ENCODE measurements at regions not wholly inside any gene's neighbourhood (a gene's known extent, or its start where the extent isn't known, plus 50 kb on each side); places are given as distances from the start of the nearest gene placed in this dataset.

DNA sequence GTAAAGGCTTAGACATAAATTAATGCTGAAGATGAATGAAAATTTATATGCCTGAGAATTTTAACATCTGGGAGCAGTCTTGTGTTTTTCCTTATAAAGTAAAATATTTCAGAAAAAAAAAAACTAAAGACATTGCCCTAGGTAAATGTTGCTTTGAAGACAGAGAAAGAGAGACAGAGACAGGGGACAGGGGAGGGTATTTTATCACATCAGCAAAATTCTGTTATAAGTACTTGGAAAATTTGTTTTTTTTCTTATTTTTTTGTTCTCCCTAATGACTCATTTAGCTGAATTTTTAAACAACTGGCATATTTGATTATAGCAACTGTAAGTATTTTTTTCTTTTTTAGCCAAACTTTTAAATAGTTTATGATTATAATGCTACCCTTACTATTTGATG is 1540.6 kb upstream of the GBE1 start:
- no peak for DNase-seq (ENCODE audit: low spot score in 2 of 2)
- no peaks in the 10 kb centered on the region for H3K36me3 Mint-ChIP-seq
- H3K9me3 Mint-ChIP-seq = peaks cover 6 to 8% of the 10 kb centered on the region in 2 donors
- no peak overlapping the region for H3K27ac Mint-ChIP-seq
- no peak for ATAC-seq

DNA sequence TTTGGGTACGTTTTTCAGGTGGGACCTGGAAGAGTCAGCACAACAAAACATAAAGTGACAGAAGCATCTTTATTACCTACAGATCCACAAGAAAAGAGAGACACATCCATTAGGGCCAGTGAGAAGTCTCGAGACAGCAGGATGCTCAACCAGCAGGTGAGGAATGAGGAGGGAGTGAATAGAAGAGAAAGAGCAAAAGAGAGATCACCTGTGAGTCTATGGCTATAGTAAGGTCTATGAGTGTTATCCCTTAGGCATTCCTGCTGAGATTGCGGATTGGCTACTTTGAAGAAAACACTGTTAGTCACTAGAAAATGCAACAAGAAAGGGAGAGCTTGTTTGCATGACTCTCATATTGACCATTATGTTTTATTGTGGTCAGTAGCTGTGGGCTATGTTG is 1556.2 kb upstream of the GBE1 start:
- no peak for DNase-seq (ENCODE audit: low spot score in 2 of 2)
- H3K27ac Mint-ChIP-seq = no peak overlapping the region
- H3K9me3 Mint-ChIP-seq = peaks cover 17 to 20% of the 10 kb centered on the region in 2 donors
- ATAC-seq = no peak
- no peaks in the 10 kb centered on the region for H3K36me3 Mint-ChIP-seq

DNA sequence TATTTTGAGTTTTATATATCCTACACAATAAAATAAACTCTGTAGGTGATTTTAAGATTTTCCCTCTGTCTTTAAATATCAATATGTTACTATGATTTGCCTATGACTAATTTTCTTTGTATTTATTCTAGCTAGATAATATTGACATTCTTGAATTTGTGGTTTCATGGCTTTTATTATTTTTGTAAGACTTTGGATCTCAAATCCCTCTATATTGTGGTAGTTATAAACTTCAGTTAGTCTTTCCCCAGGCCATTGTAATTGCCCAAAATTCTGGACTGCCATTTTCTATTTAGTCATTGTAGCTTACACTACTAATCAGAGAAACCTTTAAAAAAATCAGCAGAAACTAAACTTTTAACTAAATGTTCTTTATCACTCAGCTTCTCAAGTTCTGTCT is 1559.3 kb upstream of the GBE1 start:
- ATAC-seq = no peak
- no peaks in the 10 kb centered on the region for H3K36me3 Mint-ChIP-seq
- H3K9me3 Mint-ChIP-seq = peaks cover 28% of the 10 kb centered on the region in 2 donors
- DNase-seq (ENCODE audit: low spot score in 2 of 2) = no peak
- H3K27ac Mint-ChIP-seq = no peak overlapping the region

DNA sequence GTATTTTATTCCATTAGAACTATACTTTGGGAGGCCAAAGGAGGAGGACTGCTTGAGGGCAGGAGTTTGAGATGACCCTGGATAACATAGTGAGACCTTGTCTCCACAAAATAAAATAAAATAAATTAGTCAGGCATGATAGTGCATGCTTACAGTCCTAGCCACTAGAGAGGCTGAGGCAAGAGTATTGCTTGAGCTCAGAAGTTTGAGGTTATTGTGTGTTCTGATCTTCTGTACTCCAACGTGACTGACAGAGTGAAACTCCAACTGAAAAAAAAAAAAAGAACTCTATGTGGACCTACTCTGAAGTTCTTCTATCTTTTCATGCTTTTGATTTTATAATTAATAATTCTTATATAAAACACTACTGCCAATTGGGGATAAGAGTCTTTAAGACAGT is 1560.0 kb upstream of the GBE1 start:
- ATAC-seq (no peak), DNase-seq (ENCODE audit: low spot score in 2 of 2) (no peak)
- H3K27ac Mint-ChIP-seq = no peak overlapping the region
- peaks cover 30 to 31% of the 10 kb centered on the region in 2 donors for H3K9me3 Mint-ChIP-seq
- no peaks in the 10 kb centered on the region for H3K36me3 Mint-ChIP-seq

DNA sequence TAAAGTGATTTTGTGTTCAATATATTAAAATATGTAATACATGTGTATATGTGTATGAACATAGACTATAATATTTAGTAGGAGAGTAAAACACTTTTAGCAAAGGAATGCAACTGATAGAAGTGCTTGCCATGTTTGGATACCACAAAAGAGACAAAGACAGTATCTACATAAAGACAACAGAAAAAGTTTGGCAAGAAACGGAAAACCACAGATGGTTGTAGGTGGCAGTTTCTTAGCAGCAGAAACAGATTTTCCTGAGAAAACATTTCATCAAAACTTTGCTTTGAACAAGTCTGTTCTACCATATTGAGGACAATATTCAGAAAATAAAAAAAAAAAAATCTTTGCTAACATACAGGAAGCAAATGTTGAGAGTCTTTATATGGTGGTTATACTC is 1560.4 kb upstream of the GBE1 start:
- ATAC-seq = no peak
- Mint-ChIP-seq H3K9me3 (peaks cover 30 to 31% of the 10 kb centered on the region in 2 donors), H3K27ac (no peak overlapping the region), H3K36me3 (no peaks in the 10 kb centered on the region)
- DNase-seq (ENCODE audit: low spot score in 2 of 2) = no peak

DNA sequence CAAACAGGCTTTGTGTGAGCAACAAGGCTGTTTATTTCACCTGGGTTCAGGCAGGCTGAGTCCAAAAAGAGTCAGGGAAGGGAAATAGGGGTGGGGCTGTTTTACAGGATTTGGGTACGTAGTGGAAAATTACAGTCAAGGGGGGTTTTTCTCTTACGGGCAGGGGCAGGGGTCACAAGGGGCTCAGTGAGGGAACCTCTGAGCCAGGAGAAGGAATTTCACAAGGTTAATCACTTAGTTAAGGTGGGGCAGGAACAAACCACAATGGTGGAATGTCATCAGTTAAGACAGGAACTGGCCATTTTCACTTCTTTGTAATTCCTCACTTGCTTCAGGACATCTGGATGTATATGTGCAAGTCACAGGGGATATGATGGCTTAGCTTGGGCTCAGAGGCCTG is 1592.8 kb upstream of the GBE1 start:
- DNase-seq (ENCODE audit: low spot score in 2 of 2) = no peak
- H3K36me3 Mint-ChIP-seq = no peaks in the 10 kb centered on the region
- no peak for ATAC-seq
- no peak overlapping the region for H3K27ac Mint-ChIP-seq
- H3K9me3 Mint-ChIP-seq = peaks cover 25 to 32% of the 10 kb centered on the region in 2 donors

DNA sequence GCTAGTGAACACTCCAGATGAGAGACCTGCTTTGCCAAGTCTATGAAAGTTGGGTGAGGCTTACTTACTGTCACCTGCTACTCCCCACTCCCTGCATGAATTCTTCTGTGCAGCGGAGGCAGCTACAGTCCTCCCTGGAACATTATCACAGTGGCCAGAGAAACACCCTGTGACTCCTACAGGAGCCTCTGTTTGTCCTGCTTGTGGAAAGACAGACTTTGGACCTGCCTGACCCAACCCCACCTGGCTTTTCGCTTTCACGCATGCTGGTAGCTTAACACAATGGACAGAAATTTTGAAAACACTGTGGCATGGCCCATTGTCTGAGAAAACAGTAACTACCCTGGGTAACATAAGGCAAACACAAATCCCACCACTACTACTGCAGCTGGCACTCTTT is 1565.5 kb upstream of the CADM2 start:
- DNase-seq (ENCODE audit: low spot score in 2 of 2) (no peak), ATAC-seq (no peak)
- Mint-ChIP-seq H3K9me3 (peaks cover 15 to 27% of the 10 kb centered on the region in 2 donors), H3K36me3 (no peaks in the 10 kb centered on the region), H3K27ac (no peak overlapping the region)

DNA sequence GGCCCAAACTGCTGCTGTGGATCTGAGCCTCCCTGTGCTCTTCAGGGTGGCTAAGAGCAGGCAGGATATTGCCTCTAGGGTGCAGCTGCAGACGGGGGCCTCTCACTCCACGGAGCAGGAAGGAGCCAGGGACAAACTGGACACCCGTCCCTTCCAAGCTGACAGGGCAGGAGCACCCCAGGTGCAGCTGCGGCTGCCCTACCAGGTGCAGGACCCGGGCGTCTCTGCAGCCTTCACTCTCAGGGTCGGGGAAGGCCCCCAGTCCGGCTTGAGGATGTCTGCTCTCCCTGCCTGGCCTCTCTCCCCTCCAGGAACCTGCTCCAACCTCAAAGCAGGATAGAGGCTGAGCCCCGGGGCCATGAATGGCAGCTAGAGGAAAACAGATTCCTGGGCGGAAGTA is 1554.9 kb upstream of the CADM2 start:
- Mint-ChIP-seq H3K9me3 (peaks cover 5 to 17% of the 10 kb centered on the region in 2 donors), H3K36me3 (peaks cover 0 to 4% of the 10 kb centered on the region in 2 donors), H3K27ac (no peak overlapping the region)
- DNase-seq (ENCODE audit: low spot score in 2 of 2) = no peak
- ATAC-seq = no peak

DNA sequence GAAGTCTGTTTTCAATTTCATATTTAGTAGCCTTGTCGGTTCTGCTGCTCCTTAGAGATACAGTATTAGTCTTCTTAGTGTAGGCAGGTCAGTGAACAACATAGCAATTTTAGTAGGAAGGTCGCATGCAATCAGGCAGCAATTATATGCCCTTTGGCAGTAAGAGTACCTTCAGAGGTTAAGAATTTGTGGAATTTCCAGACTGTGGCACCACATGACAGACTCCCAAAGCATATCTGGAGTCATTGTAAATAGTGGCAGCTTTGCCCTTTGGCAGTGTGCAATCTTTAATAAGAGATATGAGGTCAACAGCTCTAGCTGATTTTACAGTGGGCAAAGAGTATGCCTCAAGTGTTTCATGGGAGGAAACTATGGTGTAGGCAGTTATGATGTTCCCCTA is 1532.5 kb upstream of the CADM2 start:
- ATAC-seq (no peak), DNase-seq (ENCODE audit: low spot score in 2 of 2) (no peak)
- Mint-ChIP-seq H3K36me3 (no peaks in the 10 kb centered on the region), H3K27ac (no peak overlapping the region), H3K9me3 (peaks cover 22 to 30% of the 10 kb centered on the region in 2 donors)

DNA sequence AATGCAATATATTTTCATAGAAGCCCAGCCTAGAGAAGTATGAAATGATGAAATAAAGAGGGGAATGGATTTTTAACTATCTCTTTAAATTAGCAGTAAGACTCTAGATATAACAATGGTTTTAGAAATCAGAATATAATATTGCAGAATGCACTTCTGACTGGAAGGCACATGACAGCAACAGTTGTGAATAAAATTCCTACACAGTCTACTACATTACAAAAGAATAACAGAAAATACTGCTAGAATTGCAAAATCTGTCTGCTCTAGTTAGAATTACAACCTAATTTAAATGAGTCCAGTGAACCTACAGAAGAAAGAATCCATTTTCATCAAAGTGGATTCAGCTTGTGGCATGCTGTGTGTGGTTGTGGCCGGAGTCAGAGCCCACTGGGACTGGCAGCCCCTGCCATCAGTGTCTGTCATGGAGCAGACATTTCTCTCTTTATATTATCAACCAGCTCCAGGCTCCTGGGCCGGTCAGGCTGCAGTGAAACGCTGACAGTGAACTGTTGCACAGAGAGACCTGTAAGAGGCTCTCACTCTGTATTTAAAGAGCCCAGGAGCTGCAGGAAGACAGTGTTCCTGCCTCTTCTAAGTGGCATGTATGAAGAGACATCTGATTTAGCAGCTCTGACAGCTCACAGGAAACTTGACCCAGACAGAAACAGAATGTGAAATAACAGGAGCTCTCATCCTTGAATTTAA is 1523.8 kb upstream of the CADM2 start:
- no peaks in the 10 kb centered on the region for H3K36me3 Mint-ChIP-seq

DNA sequence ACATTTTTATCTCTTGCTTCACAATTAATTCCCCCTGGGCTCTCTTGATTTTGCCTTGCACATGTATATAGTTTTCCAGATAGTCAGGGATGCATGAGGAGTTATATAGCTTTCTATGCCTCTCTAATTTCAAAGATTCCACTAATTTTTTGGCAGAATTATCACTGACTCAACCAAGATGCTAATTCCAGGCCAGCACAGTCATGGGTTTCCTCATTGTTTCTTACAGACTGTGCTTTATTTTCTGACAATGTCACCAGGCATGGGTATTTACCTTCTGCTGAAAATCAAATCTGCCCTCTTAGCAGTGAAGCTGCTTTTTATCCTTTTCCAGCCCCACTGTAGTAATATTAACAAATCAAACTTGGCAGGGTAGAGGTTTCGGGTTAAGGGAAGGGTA is 1520.6 kb upstream of the CADM2 start:
- ATAC-seq (no peak), DNase-seq (ENCODE audit: low spot score in 2 of 2) (no peak)
- H3K9me3 Mint-ChIP-seq = peaks cover 9 to 21% of the 10 kb centered on the region in 2 donors
- H3K27ac Mint-ChIP-seq = no peak overlapping the region
- no peaks in the 10 kb centered on the region for H3K36me3 Mint-ChIP-seq

More for the DNA sequence above, 1523.8 kb upstream of the CADM2 start:
- peaks cover 6 to 9% of the 10 kb centered on the region in 2 donors for H3K9me3 Mint-ChIP-seq
- ATAC-seq (no peak), DNase-seq (ENCODE audit: low spot score in 2 of 2) (no peak)
- no peak overlapping the region for H3K27ac Mint-ChIP-seq

DNA sequence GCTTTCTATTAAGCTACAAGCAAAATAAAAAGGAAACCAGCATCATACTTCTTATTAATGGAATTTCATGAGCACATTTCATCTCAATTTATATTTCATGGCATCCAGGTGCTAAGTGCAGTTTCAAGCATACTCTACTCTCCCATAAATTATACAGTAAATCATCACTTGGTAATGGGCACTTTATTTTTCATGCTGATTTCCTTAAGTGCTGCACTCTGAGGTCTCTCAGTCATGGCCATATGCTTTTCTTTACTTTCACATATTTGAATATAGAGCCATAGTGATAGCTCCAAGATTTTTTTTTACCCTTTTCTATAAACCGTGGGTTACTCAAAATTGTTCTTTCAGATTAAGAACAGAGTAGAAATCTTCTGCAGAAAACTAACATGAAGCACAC is 1505.7 kb upstream of the CADM2 start:
- Mint-ChIP-seq H3K9me3 (peaks cover 13 to 27% of the 10 kb centered on the region in 2 donors), H3K27ac (no peak overlapping the region)

DNA sequence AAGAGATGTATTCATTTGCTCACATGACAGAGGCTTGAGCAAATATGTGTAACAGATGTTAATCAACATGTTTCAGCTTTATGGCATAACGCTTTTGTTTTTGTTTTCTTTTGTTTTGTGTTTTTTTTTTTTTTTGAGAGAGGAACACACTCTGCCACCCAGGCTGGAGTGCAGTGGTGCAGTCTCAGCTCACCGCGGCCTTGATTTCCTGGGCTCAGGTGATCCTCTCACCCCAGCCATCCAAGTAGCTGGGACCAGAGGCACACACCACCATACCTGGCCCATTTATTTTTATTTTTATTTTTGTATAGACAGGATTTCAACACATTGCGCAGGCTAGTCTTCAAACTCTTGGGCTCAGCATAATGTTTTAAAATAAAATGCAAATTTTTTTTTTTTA is 1504.4 kb upstream of the CADM2 start:
- no peak overlapping the region for H3K27ac Mint-ChIP-seq
- DNase-seq (ENCODE audit: low spot score in 2 of 2) = no peak
- H3K36me3 Mint-ChIP-seq = no peaks in the 10 kb centered on the region
- ATAC-seq = no peak
- H3K9me3 Mint-ChIP-seq = peaks cover 13 to 27% of the 10 kb centered on the region in 2 donors

More for the DNA sequence above, 1505.7 kb upstream of the CADM2 start:
- H3K36me3 Mint-ChIP-seq = no peaks in the 10 kb centered on the region
- DNase-seq (ENCODE audit: low spot score in 2 of 2) = no peak
- no peak for ATAC-seq

DNA sequence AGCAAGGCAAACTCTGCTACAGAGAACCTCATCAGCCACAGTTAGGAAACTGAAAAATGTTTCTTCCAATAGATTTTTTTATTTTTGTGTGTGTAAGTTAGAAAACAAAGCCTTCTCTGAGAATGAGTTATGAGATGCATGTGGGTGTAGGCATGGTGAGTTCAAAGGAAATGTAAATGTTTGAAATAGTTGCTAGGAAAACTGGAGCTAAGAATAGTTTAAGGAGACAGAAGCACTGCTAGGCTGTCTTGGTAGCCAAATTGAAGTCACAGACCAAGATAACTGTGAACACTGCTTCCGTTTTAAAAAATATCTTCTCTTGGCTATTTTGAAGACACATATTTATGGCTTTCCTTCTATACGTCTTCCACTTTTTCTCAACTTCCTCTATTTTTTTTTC is 1501.2 kb upstream of the CADM2 start:
- DNase-seq (ENCODE audit: low spot score in 2 of 2) (no peak), ATAC-seq (no peak)
- H3K9me3 Mint-ChIP-seq = peaks cover 11% of the 10 kb centered on the region in 2 donors
- H3K27ac Mint-ChIP-seq = no peak overlapping the region
- H3K36me3 Mint-ChIP-seq = no peaks in the 10 kb centered on the region

DNA sequence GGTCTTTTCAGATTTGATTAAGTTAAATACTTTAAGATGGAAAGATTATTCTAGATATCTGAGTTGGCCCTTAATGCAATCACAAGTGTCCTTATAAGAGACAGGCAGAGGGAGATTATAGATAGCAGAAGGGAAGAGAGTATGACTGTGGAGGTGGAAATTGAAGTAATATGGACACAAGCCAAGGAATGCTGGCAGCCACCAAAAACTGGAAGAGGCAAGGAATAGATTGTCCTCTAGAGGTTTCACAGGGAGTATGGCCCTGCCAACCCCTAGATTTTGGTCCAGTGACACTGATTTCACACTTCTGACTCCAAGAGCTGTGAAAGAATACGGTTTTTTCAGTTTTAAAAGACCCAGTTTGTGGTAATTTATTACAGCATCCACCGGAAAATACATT is 1498.7 kb upstream of the CADM2 start:
- Mint-ChIP-seq H3K36me3 (no peaks in the 10 kb centered on the region), H3K27ac (no peak overlapping the region), H3K9me3 (peaks cover 8% of the 10 kb centered on the region in 2 donors)
- no peak for ATAC-seq
- no peak for DNase-seq (ENCODE audit: low spot score in 2 of 2)

DNA sequence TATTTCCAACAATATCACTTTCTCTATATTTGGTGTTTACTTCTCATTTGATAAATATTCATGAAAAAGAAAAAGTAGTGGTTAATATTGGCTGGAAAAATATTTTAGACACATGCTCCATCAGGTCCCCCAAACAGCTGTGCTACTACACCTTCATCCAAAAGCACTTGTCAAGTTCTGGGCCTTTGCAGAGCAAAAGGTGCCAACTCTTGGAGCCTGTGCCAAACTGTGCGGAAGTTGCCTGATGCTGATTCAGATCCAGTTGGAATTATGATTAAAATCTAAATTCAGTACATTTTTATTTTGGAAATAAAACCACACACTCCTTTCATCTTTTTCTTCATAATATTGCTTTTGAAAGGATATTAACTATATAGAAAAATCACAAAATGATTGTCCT is 1497.4 kb upstream of the CADM2 start:
- Mint-ChIP-seq H3K27ac (no peak overlapping the region), H3K36me3 (no peaks in the 10 kb centered on the region), H3K9me3 (peaks cover 4% of the 10 kb centered on the region in 2 donors)
- ATAC-seq = no peak
- no peak for DNase-seq (ENCODE audit: low spot score in 2 of 2)

DNA sequence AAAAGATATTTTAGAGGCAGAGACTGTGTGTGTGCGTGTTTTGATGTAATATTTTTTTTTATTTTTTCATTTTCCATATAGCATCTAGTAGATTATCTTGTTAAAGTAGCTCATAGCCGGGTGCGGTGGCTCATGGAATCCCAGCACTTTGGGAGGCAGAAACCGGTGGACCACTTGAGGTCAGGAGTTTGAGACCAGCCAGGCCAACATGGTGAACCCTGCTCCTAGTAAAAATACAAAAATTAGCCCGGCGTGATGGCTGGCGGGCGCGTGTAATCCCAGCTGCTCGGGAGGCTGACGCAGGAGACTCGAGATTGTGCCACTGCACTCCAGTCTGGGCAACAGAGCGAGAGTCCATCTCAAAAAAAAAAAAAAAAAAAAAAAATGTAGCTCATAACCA is 1481.2 kb upstream of the CADM2 start:
- ATAC-seq = no peak
- H3K9me3 Mint-ChIP-seq = no peaks in the 10 kb centered on the region
- no peak overlapping the region for H3K27ac Mint-ChIP-seq
- peaks cover 0 to 5% of the 10 kb centered on the region in 2 donors for H3K36me3 Mint-ChIP-seq
- DNase-seq (ENCODE audit: low spot score in 2 of 2) = no peak

DNA sequence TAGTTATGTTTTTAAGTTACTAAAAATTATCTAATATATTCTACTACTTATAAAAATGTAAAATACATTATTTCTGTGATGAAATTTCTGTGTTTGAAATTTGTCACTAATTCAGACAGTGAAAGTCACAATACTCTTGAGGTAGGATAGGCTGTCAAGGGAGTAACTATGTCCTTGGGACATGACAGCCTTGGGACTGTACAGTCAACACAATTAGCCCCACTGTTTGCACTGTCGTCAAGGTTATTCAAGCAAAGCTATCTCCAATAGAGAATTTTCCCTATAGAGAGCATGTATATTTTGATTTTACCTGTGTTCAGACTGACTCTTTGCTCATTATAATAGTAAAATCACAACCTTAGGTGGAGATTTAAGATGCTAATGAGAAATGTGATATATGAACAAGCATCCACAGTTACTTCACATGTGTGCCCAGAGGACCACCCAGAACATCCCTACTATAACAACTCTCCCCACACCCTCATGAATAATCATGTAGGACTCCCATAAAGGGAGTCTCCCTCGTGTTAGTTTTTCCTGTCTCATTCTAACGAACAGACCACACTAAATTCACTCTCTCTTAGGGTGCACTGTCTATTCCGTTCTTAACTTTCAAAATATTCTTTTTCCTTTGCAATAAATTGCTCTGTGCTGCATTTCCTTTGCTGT is 1476.3 kb upstream of the CADM2 start:
- DNase-seq (ENCODE audit: low spot score in 2 of 2) = no peak
- ATAC-seq = no peak
- H3K9me3 Mint-ChIP-seq = peaks cover 0 to 19% of the 10 kb centered on the region in 2 donors
- no peaks in the 10 kb centered on the region for H3K36me3 Mint-ChIP-seq
- no peak overlapping the region for H3K27ac Mint-ChIP-seq

Data from activated naive CD4-positive, alpha-beta T cell treated with anti-CD3 and anti-CD28 coated beads, Interleukin-2, amount 50 U/mL, for 72 hours (primary cell).